ENCODE measurements at regions not wholly inside any gene's neighbourhood (a gene's known extent, or its start where the extent isn't known, plus 50 kb on each side); places are given as distances from the start of the nearest gene placed in this dataset.

- TF ChIP-seq ETV6 (IDR thresholded peaks at IDR 0.05; ENCODE audit: borderline replicate concordance in 1 of 2, low read depth in 2 of 2, low read length in 1 of 2) (no peak), ETV6 (CRISPR knock-in tag; IDR thresholded peaks at IDR 0.05; ENCODE audit: borderline replicate concordance) (no peak), CTCF (IDR thresholded peaks at IDR 0.05 in 2 of 3, conservative IDR thresholded peaks at IDR 0.05 in 1 of 3; ENCODE audit: insufficient read depth in 2 of 3, low read depth in 1 of 3, low read length in 3 of 3) (no peak), BRD4 (IDR thresholded peaks at IDR 0.05) (no peak)
Observed at GRCh38 chr13:37181620-37182019, 76.2 kb upstream of the CSNK1A1L start.
